Head of caudate nucleus (tissue), 42 donors: ENCODE measurements at regions not wholly inside any gene's neighbourhood (a gene's known extent, or its start where the extent isn't known, plus 50 kb on each side); places are given as distances from the start of the nearest gene placed in this dataset.

Source experiments
- DNase-seq, 42 donors: peaks; one replicate each; pipeline versions ENCODE4 v3.0.0 to v3.0.0-alpha.2; 2020 to 2021; ENCODE audit warnings: mixed read lengths in 7 of 42
- intact Hi-C: fragments of 100-400 bp; cut with DNase I; formaldehyde crosslinking; loops from one replicate; pipeline ENCODE4 v1.15.0; 2022

GRCh38 chr5:158300256-158300655, 441.3 kb upstream of the CLINT1 start:
- intact Hi-C loops = no loop called here
- no peak for DNase-seq

GRCh38 chr5:158297002-158297527, 438.1 kb upstream of the CLINT1 start:
- DNase-seq = no peak
- intact Hi-C loops = no loop called here

GRCh38 chr5:158294701-158295100, 435.8 kb upstream of the CLINT1 start:
- intact Hi-C loops = no loop called here
- no peak for DNase-seq

- DNase-seq = no peak
- intact Hi-C loops = no loop called here
These were observed 434.0 kb upstream of the CLINT1 start for GRCh38 chr5:158292981-158293380.

- intact Hi-C loops = no loop called here
- no peak for DNase-seq
These were observed 431.0 kb upstream of the CLINT1 start for GRCh38 chr5:158289967-158290366.

GRCh38 chr5:158288272-158288657, 429.3 kb upstream of the CLINT1 start:
- intact Hi-C loops = no loop called here
- DNase-seq = no peak

- intact Hi-C loops = no loop called here
- no peak for DNase-seq
These were observed 428.8 kb upstream of the CLINT1 start for GRCh38 chr5:158287643-158288271.

GRCh38 chr5:158286827-158287226, 427.9 kb upstream of the CLINT1 start:
- intact Hi-C loops = no loop called here
- no peak for DNase-seq

- intact Hi-C loops = no loop called here
- no peak for DNase-seq
These were observed 426.8 kb upstream of the CLINT1 start for GRCh38 chr5:158285698-158286097.

GRCh38 chr5:158284242-158284641, 425.3 kb upstream of the CLINT1 start:
- intact Hi-C loops = no loop called here
- no peak for DNase-seq

- intact Hi-C loops = no loop called here
- no peak for DNase-seq
These were observed 424.5 kb upstream of the CLINT1 start for GRCh38 chr5:158283397-158283796.

GRCh38 chr5:158278216-158278925, 419.4 kb upstream of the CLINT1 start:
- no peak for DNase-seq
- intact Hi-C loops = no loop called here

- intact Hi-C loops = no loop called here
- DNase-seq = no peak
These were observed 418.3 kb upstream of the CLINT1 start for GRCh38 chr5:158277276-158277675.

- no peak for DNase-seq
- intact Hi-C loops = no loop called here
These were observed 417.7 kb upstream of the CLINT1 start for GRCh38 chr5:158276692-158277091.

- no peak for DNase-seq
- intact Hi-C loops = no loop called here
These were observed 416.6 kb upstream of the CLINT1 start for GRCh38 chr5:158275511-158275910.

- no peak for DNase-seq
- intact Hi-C loops = no loop called here
These were observed 414.1 kb upstream of the CLINT1 start for GRCh38 chr5:158273035-158273434.

GRCh38 chr5:158272409-158272808, 413.5 kb upstream of the CLINT1 start:
- intact Hi-C loops = no loop called here
- DNase-seq = no peak

- intact Hi-C loops = no loop called here
These were observed 412.1 kb upstream of the CLINT1 start for GRCh38 chr5:158270996-158271554.

GRCh38 chr5:158268286-158268685, 409.3 kb upstream of the CLINT1 start:
- peak in 14 of 42 donors; percentile 2 to 42 (median 16) for DNase-seq
- intact Hi-C loops = no loop called here

More at GRCh38 chr5:158270996-158271554, 412.1 kb upstream of the CLINT1 start:
- DNase-seq = no peak

- DNase-seq = no peak
- intact Hi-C loops = no loop called here
These were observed 408.3 kb upstream of the CLINT1 start for GRCh38 chr5:158267228-158267627.
